ENCODE measurements at regions not wholly inside any gene's neighbourhood (a gene's known extent, or its start where the extent isn't known, plus 50 kb on each side); places are given as distances from the start of the nearest gene placed in this dataset.

DNA sequence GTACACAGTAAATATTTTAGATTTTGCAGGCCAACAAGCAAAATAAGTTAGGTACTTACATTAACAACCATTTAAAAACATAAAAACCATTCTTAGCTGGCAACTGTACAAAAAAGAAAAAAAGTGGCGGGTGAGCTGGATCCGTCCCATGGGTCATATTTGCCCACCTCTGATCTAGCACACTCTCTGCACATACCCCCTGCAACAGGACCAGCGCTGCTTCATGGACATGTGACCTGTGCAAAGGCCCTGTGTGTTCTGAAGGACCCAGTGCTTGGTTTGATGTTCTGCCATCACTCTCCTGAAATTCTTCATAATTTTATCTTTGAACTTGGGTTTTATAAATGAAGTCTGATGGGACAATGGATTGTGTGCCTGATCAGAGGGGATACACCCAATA is 72.5 kb upstream of the ACAN start:
- H3K9me3 Mint-ChIP-seq: no peaks in the 10 kb centered on the region
- H3K27ac Mint-ChIP-seq: no peak overlapping the region
- no peak for ATAC-seq (replicated peaks)
- H3K4me1 Mint-ChIP-seq (ENCODE audit: low read depth in 2 of 2): no peaks in the 10 kb centered on the region
- peaks cover 24 to 31% of the 10 kb centered on the region in 2 donors for H3K27me3 Mint-ChIP-seq
- H3K4me3 Mint-ChIP-seq: no peak overlapping the region
- peaks cover 2% of the 10 kb centered on the region for H3K36me3 Mint-ChIP-seq (ENCODE audit: insufficient read depth)
- DNase-seq: no peak

DNA sequence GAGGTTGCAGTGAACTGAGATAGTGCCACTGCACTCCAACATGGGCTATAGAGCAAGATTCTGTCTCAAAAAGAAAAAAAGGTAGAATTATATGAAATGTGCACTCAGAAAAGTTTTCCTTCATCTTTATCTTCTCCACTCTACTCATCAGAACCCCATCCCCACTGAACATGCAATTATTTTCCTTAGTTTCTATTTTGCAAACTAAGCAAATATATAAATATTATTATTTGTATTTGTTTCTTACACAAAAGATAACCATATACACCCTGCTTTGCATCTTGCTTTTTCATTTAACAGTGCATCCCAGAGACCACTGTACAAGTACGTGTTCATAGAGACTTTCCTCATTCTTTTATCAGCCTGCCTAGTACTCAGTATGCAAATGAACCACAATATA is 68.0 kb upstream of the ACAN start:
- Mint-ChIP-seq H3K27ac (no peak overlapping the region), H3K27me3 (peaks cover 36% of the 10 kb centered on the region in 2 donors), H3K4me3 (no peak overlapping the region), H3K9me3 (no peaks in the 10 kb centered on the region), H3K36me3 (ENCODE audit: insufficient read depth) (no peaks in the 10 kb centered on the region), H3K4me1 (ENCODE audit: low read depth in 2 of 2) (no peaks in the 10 kb centered on the region)
- no peak for DNase-seq
- no peak for ATAC-seq (replicated peaks)

DNA sequence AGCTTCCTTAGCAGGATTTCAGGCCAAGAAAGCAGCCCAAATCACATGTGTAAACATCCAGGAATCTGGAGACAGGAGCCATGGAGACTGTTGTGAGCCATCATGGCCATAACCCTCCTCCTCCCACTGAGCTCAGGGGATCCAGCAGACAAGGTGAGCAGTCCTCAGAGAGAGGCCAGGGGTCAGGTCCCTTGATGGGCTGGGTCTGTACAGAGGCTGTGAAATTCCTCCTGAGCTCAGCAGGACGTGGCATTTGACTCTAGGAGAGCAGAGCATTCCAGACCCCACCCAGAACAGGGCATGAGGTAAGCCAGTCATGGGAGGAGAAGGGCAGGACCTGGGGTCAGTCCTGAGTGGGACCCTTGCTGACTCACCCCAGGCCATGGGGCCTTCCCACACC is 67.0 kb upstream of the ACAN start:
- H3K36me3 Mint-ChIP-seq (ENCODE audit: insufficient read depth): no peaks in the 10 kb centered on the region
- H3K4me1 Mint-ChIP-seq (ENCODE audit: low read depth in 2 of 2): no peaks in the 10 kb centered on the region
- H3K27ac Mint-ChIP-seq: no peak overlapping the region
- ATAC-seq (replicated peaks): no peak
- H3K9me3 Mint-ChIP-seq: no peaks in the 10 kb centered on the region
- H3K27me3 Mint-ChIP-seq: peaks cover 45% of the 10 kb centered on the region in 2 donors
- no peak overlapping the region for H3K4me3 Mint-ChIP-seq
- no peak for DNase-seq

DNA sequence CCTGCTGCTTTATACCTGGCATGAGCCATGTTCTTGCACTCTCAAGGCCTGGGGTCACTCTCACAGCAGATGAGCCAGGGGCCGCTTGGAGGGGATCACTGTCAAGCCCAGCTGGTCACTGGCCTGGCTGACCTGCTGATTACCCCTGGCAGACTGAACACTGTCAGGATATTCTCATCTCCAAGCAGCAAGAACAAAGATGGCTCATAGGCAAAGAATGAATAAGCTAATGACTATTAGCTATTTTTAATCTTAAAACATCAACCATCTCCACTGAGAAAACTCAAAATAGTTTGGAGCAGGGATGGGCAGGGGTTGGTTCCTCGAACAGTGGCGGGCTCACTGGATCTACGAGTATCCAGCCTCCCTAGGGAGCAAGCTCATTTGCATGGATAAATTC is 64.4 kb upstream of the ACAN start:
- Mint-ChIP-seq H3K4me1 (ENCODE audit: low read depth in 2 of 2) (no peaks in the 10 kb centered on the region), H3K27ac (no peak overlapping the region), H3K27me3 (peaks cover 59 to 60% of the 10 kb centered on the region in 2 donors), H3K4me3 (no peak overlapping the region), H3K36me3 (ENCODE audit: insufficient read depth) (no peaks in the 10 kb centered on the region), H3K9me3 (no peaks in the 10 kb centered on the region)
- no peak for ATAC-seq (replicated peaks)
- no peak for DNase-seq

DNA sequence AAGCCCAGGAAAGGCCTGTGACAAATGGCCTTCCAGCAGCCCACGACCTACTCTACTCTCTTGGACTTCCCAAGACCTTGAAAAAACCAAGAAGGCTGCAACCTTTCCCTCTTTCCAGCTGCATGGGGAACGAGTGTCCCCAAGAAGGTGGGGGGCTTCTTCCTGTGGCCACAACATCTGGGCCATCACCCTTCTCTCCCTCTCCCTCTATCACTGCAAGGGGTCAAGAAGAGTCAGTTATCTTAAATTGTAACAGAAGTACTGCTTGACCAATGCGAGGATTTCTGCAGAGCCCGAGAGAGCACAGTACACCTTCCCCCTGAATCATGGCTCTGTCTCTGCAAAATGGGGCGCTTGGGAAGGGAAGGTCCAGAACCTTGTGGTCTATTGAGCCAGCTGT is 63.7 kb upstream of the ACAN start:
- Mint-ChIP-seq H3K9me3 (no peaks in the 10 kb centered on the region), H3K36me3 (ENCODE audit: insufficient read depth) (no peaks in the 10 kb centered on the region), H3K4me1 (ENCODE audit: low read depth in 2 of 2) (no peaks in the 10 kb centered on the region), H3K27me3 (peaks cover 59 to 67% of the 10 kb centered on the region in 2 donors), H3K27ac (no peak overlapping the region), H3K4me3 (no peak overlapping the region)
- DNase-seq (no peak), ATAC-seq (replicated peaks) (no peak)

DNA sequence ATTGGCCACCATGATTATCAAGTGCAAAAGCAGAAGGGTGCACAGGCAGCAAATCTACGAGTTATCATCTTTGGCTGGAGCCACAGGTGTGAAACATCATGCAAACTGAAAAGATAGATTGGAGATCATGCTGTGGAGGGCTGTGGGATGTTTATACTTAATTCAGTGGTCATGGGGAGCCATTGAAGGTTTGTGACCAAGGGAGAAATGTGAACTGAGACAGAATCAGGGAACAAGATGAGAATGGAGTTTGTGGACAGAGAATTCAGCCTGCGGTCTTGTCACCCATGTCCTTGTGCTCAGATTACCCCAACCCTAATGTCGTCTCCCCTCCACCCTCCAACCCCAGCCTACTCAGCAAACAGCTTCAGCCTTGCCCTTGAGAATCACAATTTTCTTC is 62.9 kb upstream of the ACAN start:
- H3K36me3 Mint-ChIP-seq (ENCODE audit: insufficient read depth): no peaks in the 10 kb centered on the region
- no peaks in the 10 kb centered on the region for H3K9me3 Mint-ChIP-seq
- H3K27ac Mint-ChIP-seq: no peak overlapping the region
- no peak overlapping the region for H3K4me3 Mint-ChIP-seq
- DNase-seq: no peak
- peaks cover 59 to 71% of the 10 kb centered on the region in 2 donors for H3K27me3 Mint-ChIP-seq
- no peaks in the 10 kb centered on the region for H3K4me1 Mint-ChIP-seq (ENCODE audit: low read depth in 2 of 2)
- ATAC-seq (replicated peaks): no peak

DNA sequence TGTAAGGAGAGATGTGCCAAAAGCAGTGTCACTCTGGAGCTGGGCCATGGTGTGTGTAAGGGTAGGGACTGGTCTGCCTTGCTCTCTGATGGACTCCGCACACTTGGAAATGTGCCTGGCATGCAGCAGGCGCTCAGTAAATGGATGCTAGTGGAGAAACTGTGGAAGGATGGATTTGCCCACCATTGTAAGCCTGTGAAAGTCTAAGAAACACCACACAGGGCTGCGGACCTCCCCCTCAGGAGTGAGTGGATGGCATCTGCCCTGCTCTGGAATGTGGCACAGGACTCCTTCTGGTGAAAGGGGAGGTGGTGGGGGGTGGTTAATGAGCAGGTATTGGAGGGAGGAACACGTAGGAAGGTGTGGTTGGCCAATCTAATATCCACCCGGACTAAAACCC is 62.2 kb upstream of the ACAN start:
- no peak overlapping the region for H3K4me3 Mint-ChIP-seq
- H3K36me3 Mint-ChIP-seq (ENCODE audit: insufficient read depth): no peaks in the 10 kb centered on the region
- H3K9me3 Mint-ChIP-seq: no peaks in the 10 kb centered on the region
- H3K4me1 Mint-ChIP-seq (ENCODE audit: low read depth in 2 of 2): no peaks in the 10 kb centered on the region
- peaks cover 56 to 64% of the 10 kb centered on the region in 2 donors for H3K27me3 Mint-ChIP-seq
- ATAC-seq (replicated peaks) (no peak), DNase-seq (no peak)
- H3K27ac Mint-ChIP-seq: no peak overlapping the region

DNA sequence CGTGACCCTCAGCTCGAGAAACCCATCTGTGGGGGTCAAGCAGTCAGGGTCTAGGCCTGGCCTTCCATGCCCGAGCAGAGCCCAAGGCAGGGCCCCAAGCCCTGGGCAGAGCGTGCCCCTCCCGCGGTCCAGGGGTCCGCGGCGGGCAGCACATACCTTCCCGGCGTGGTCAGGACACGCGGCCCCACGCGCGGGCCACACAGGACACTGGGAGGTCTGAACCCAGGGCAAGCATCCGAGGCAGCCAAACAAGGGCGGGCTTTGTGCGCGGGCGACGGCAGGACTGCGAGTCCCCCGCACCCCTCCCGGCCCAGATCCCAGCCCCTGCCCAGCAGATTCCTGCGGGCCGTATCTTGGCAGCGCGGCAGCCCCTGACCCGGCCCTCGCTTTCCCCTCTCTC is 61.6 kb upstream of the ACAN start:
- Mint-ChIP-seq H3K27ac (no peak overlapping the region), H3K4me3 (no peak overlapping the region), H3K4me1 (ENCODE audit: low read depth in 2 of 2) (no peaks in the 10 kb centered on the region), H3K9me3 (no peaks in the 10 kb centered on the region), H3K36me3 (ENCODE audit: insufficient read depth) (no peaks in the 10 kb centered on the region), H3K27me3 (peaks cover 54 to 61% of the 10 kb centered on the region in 2 donors)
- ATAC-seq (replicated peaks) (no peak), DNase-seq (no peak)

DNA sequence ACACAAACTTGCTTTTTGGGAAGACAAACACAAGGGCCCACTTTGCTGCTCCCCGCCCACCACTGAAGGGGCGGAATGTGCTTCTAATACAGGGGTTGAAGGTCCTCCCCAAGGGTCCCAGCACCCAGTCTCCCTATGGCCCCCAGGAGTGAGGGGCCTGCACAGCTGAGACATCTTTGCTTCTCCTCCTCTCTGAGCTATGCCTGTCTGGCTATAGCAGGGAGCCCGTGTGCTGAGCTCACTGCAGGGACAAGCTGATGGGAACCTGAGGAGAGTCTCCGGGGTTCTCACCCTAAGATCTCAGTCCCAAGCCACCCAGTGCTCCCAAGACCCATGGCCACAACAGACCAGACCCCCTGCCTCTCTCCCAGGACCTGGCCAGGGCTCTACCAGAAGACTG is 61.1 kb upstream of the ACAN start:
- H3K27me3 Mint-ChIP-seq: peaks cover 54 to 59% of the 10 kb centered on the region in 2 donors
- ATAC-seq (replicated peaks) (no peak), DNase-seq (no peak)
- H3K9me3 Mint-ChIP-seq: no peaks in the 10 kb centered on the region
- H3K4me1 Mint-ChIP-seq (ENCODE audit: low read depth in 2 of 2): no peaks in the 10 kb centered on the region
- no peak overlapping the region for H3K27ac Mint-ChIP-seq
- H3K36me3 Mint-ChIP-seq (ENCODE audit: insufficient read depth): no peaks in the 10 kb centered on the region
- H3K4me3 Mint-ChIP-seq: no peak overlapping the region

DNA sequence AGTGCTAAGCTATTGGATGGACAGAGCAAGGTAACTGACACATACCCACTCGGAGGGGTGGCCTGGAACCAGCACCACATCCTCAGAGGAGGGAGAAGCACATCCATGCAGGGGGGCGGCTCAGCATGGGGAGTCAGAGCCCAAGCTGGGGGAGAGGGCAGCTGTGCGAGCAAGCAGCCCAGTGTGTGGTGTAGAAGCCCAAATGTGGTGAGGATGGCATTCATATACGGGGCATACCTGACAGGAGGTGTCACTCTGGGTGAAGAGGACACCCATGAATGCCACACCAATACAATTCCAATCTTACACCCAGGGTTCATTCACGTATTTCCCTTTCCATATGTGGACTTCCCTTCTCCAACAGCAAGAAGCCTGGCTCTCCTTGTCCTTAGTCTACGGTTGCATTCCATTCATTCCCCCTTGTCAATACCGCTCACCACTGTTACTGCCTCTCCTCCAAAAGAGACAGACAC is 58.7 kb upstream of the ACAN start:
- Mint-ChIP-seq H3K4me1 (ENCODE audit: low read depth in 2 of 2) (no peaks in the 10 kb centered on the region), H3K4me3 (no peak overlapping the region), H3K27me3 (peaks cover 48 to 60% of the 10 kb centered on the region in 2 donors), H3K9me3 (no peaks in the 10 kb centered on the region), H3K36me3 (ENCODE audit: insufficient read depth) (no peaks in the 10 kb centered on the region), H3K27ac (no peak overlapping the region)
- no peak for DNase-seq
- ATAC-seq (replicated peaks): no peak

DNA sequence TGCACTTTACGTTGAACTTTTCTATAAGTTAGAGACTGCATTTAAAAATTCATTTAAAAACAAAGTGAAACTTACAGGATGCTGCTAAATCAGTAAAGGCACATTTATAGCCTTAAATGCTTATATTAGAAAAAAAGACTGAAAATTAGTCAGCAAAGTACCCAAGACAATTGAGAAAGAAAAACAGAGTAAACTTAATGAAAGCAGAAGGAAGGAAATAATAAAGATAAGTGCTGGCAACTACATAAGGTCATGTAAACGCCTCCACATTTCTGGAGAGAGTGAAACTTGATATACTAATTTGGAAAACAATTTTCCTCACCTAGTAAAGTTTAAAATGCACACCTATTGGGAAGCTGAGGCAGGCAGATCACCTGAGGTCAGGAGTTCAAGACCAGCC is 58.2 kb upstream of the ACAN start:
- no peak for ATAC-seq (replicated peaks)
- Mint-ChIP-seq H3K4me1 (ENCODE audit: low read depth in 2 of 2) (no peaks in the 10 kb centered on the region), H3K27ac (no peak overlapping the region), H3K4me3 (no peak overlapping the region), H3K9me3 (no peaks in the 10 kb centered on the region), H3K27me3 (peaks cover 43 to 60% of the 10 kb centered on the region in 2 donors), H3K36me3 (ENCODE audit: insufficient read depth) (no peaks in the 10 kb centered on the region)
- DNase-seq: no peak

DNA sequence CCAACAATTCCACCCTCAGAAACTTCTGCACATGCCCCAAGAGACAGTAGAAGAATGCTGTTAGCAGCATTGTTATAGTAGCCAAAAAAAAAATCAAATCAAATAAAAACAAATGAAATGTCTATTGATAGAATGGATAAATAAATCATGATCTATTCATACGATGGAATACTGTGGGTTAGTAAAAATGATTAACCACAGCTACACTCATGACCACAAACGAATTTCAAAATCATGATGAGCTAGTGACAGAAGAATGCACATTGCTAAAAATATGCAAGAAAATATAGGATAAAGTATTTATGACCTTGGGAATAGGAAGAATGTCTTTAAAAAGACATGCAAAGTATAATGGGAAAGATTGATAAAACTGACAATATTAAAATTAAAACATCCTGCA is 57.5 kb upstream of the ACAN start:
- DNase-seq (no peak), ATAC-seq (replicated peaks) (no peak)
- H3K4me1 Mint-ChIP-seq (ENCODE audit: low read depth in 2 of 2): no peaks in the 10 kb centered on the region
- H3K27me3 Mint-ChIP-seq: peaks cover 39 to 56% of the 10 kb centered on the region in 2 donors
- no peak overlapping the region for H3K4me3 Mint-ChIP-seq
- H3K27ac Mint-ChIP-seq: no peak overlapping the region
- no peaks in the 10 kb centered on the region for H3K36me3 Mint-ChIP-seq (ENCODE audit: insufficient read depth)
- H3K9me3 Mint-ChIP-seq: no peaks in the 10 kb centered on the region

DNA sequence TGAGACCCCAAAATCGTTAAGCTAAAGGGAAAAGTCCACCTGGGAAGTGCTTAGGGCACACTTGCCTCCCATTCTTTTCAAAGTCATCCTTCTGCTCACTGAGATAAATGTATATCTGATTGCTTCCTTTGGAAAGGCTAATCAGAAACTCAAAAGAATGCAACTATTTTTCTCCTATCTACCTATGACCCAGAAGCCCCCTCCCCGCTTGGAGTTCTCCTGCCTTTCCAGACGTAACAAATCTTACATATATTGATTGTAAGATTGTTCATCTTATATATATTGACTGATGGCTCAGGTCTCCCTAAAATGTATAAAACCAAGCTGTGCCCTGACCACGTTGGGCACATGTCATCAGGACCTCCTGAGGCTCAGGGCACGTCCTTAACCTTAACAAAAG is 56.8 kb upstream of the ACAN start:
- no peak for DNase-seq
- Mint-ChIP-seq H3K27me3 (peaks cover 40 to 59% of the 10 kb centered on the region in 2 donors), H3K4me1 (ENCODE audit: low read depth in 2 of 2) (no peaks in the 10 kb centered on the region), H3K9me3 (no peaks in the 10 kb centered on the region), H3K27ac (no peak overlapping the region), H3K4me3 (no peak overlapping the region), H3K36me3 (ENCODE audit: insufficient read depth) (no peaks in the 10 kb centered on the region)
- no peak for ATAC-seq (replicated peaks)

DNA sequence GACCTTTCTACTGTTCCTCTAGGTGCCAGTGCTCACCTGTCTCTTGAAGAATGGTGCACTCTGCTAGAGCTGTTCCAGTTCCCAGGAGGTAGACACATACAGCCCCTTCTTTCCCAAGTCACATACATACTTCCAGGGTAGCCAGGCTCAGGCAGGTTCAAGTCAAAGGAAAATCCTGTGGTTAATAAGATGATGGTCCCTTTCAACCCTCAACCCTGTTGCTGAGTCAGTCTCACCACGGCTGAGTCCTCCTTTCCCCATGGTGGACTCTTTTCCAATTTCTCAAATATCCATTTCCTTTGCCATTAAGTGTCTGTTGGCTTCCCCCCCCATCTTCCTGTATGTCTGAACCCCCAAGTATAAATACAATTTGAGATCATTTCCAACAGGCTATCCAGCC is 56.1 kb upstream of the ACAN start:
- Mint-ChIP-seq H3K27me3 (peaks cover 43 to 65% of the 10 kb centered on the region in 2 donors), H3K27ac (no peak overlapping the region), H3K9me3 (no peaks in the 10 kb centered on the region), H3K4me1 (ENCODE audit: low read depth in 2 of 2) (no peaks in the 10 kb centered on the region), H3K4me3 (no peak overlapping the region), H3K36me3 (ENCODE audit: insufficient read depth) (no peaks in the 10 kb centered on the region)
- no peak for DNase-seq
- no peak for ATAC-seq (replicated peaks)

DNA sequence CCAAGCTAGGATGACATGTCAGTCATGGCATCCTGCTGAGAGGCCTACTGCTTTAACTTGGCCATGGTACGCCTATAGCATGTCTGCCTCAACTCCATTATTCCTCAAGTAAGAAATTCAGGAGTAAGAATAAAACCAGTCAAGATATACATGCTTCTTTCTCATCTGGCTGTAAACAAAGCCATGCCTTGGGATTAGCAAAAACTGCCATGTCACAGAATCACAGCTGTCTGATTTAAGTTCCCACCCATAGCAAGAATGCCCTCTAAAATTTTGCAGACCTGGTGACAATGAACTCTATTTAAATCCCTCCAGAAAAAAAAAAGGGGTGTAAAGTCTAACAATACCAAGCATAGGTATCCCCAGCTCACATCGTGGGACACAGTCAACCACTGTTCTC is 55.6 kb upstream of the ACAN start:
- H3K4me1 Mint-ChIP-seq (ENCODE audit: low read depth in 2 of 2): no peaks in the 10 kb centered on the region
- no peaks in the 10 kb centered on the region for H3K9me3 Mint-ChIP-seq
- H3K36me3 Mint-ChIP-seq (ENCODE audit: insufficient read depth): no peaks in the 10 kb centered on the region
- ATAC-seq (replicated peaks) (no peak), DNase-seq (no peak)
- H3K27ac Mint-ChIP-seq: no peak overlapping the region
- H3K27me3 Mint-ChIP-seq: peaks cover 41 to 63% of the 10 kb centered on the region in 2 donors
- no peak overlapping the region for H3K4me3 Mint-ChIP-seq

Measured in effector memory CD8-positive, alpha-beta T cell (primary cell).